ENCODE measurements at regions not wholly inside any gene's neighbourhood (a gene's known extent, or its start where the extent isn't known, plus 50 kb on each side); places are given as distances from the start of the nearest gene placed in this dataset.

DNA sequence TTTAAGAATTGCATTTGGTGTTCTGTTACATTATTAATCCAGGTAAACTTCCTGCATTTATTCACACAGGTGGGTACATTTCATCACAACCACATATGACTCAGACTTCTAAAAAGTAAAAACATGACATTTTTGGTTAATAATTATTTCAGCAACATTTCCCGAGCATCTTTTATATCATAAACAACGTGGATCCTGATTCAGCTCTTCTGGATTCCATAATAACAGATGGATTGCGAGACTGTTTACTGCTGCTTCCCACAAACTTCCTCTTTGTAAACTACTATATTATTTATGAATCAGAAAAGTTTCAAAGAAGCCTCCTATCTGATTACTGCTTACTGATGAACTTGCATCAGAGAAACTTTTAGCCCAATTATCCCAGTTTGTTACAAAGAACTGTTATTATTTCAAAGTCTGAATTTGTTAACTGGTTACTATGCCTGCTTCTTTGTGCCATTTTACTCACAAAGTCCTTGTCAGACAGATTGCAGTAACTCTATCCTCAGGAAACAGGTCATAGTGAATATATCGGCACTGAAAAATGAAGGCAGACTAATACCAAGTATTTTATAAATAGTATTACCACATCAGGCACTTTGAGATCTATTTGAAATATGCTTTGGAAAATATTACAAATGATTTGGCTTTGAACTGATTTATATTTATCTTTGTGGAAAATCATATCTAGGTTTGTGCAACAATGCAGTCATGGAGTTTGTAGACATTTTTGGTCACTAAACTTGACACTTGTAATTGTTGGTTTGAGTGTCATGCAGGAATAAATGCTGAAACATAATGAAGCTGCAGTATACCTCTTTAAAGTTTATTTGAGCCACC, 511.6 kb downstream of the PLCL1 start:
- TF ChIP-seq, protein P1, sequence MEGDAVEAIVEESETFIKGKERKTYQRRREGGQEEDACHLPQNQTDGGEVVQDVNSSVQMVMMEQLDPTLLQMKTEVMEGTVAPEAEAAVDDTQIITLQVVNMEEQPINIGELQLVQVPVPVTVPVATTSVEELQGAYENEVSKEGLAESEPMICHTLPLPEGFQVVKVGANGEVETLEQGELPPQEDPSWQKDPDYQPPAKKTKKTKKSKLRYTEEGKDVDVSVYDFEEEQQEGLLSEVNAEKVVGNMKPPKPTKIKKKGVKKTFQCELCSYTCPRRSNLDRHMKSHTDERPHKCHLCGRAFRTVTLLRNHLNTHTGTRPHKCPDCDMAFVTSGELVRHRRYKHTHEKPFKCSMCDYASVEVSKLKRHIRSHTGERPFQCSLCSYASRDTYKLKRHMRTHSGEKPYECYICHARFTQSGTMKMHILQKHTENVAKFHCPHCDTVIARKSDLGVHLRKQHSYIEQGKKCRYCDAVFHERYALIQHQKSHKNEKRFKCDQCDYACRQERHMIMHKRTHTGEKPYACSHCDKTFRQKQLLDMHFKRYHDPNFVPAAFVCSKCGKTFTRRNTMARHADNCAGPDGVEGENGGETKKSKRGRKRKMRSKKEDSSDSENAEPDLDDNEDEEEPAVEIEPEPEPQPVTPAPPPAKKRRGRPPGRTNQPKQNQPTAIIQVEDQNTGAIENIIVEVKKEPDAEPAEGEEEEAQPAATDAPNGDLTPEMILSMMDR (IDR thresholded peaks at IDR 0.05; ENCODE audit: low read length), result no peak
- TF ChIP-seq EZH2 (IDR thresholded peaks at IDR 0.05; ENCODE audit: borderline replicate concordance, low read length), result no peak

All from OCI-LY1 (cell line).